AG04450 (cell line): ENCODE measurements at regions not wholly inside any gene's neighbourhood (a gene's known extent, or its start where the extent isn't known, plus 50 kb on each side); places are given as distances from the start of the nearest gene placed in this dataset.
"Not testable (repeated sequence)": the region's sequence is repeated elsewhere in the genome, so short reads cannot be mapped to it uniquely, and the experiment has no call there.

Experiments
- CTCF ChIA-PET: fragments of 300-600, 350-600 bp; formaldehyde crosslinking; extraction: SDS; loops from one replicate; lab custom pipeline; 2022; ENCODE audit warnings: antibody characterized with exemption, inconsistent platforms; lab: Charles Lee
- POLR2A ChIA-PET: fragments of 350-600 bp; formaldehyde crosslinking; extraction: SDS; loops from one replicate; lab custom pipeline; 2021; ENCODE audit warnings: antibody characterized with exemption, inconsistent platforms; lab: Yijun Ruan, JAX
- DNase-seq: peaks from one replicate; pipeline ENCODE4 v3.0.0-alpha.2; 2011; ENCODE audit warnings: low read depth, low spot score
- H3K27ac ChIP-seq: one replicate; pipeline ENCODE4 v1.5.1; 2012; ENCODE audit warnings: low read depth, low read length, control low read depth
- H3K27me3 ChIP-seq: one replicate; pipeline ENCODE4 v1.6.0; 2012; ENCODE audit warnings: low read length; ENCODE audit not compliant: control insufficient read depth, insufficient read depth
- H3K4me3 ChIP-seq: 2 replicates; pipeline ENCODE4 v1.5.1; 2011; ENCODE audit warnings: mild to moderate bottlenecking, low read depth, low read length, control low read depth
- H3K9me3 ChIP-seq: 2 replicates; pipeline ENCODE4 v1.5.1; 2012; ENCODE audit warnings: low read length; ENCODE audit not compliant: control insufficient read depth, insufficient read depth
- TF ChIP-seq, protein P1 (sequence below): IDR thresholded peaks from 2 replicates; pipeline ENCODE4 v1.5.1; 2011; ENCODE audit warnings: low read depth, low read length, control low read depth, inconsistent platforms

DNA sequence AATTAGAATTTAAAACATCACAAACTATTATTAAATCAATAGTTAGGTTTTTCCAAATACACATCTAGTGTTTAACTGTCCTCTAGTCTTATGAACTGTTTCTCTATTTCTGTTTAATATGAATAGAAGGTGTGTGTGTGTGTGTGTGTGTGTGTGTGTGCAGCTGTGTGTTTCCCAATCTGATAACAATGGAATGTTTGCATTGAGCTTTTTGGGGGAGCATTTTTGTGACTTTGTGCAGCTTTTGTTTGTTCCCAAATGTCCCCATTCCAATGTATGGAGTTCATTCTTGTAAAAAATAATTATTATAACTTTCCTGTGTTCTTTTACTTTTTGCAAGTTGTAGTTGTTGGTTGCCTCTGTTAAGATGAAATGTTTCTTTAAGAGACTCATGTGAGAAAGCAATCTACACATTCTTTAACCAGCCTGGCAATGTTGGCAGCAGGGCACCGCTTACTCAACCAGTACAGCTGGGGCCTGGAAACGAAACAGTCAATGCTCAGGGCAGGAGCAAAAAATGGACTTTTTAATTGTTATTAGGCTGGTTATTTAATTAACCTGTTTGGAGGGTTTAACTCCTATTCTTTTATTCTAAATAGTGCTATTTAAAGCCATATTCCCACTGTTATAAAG is 354.3 kb downstream of the SRGAP2C start:
- CTCF ChIA-PET = no interaction called here
- POLR2A ChIA-PET = no interaction called here
- Histone ChIP-seq H3K4me3 (no peak overlapping the region), H3K9me3 (no peaks in the 10 kb centered on the region), H3K27ac (no peak overlapping the region), H3K27me3 (no peaks in the 10 kb centered on the region)
- DNase-seq = no peak
- TF ChIP-seq, protein P1, sequence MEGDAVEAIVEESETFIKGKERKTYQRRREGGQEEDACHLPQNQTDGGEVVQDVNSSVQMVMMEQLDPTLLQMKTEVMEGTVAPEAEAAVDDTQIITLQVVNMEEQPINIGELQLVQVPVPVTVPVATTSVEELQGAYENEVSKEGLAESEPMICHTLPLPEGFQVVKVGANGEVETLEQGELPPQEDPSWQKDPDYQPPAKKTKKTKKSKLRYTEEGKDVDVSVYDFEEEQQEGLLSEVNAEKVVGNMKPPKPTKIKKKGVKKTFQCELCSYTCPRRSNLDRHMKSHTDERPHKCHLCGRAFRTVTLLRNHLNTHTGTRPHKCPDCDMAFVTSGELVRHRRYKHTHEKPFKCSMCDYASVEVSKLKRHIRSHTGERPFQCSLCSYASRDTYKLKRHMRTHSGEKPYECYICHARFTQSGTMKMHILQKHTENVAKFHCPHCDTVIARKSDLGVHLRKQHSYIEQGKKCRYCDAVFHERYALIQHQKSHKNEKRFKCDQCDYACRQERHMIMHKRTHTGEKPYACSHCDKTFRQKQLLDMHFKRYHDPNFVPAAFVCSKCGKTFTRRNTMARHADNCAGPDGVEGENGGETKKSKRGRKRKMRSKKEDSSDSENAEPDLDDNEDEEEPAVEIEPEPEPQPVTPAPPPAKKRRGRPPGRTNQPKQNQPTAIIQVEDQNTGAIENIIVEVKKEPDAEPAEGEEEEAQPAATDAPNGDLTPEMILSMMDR = no peak

- POLR2A ChIA-PET, DNase-seq, CTCF ChIA-PET, H3K27ac ChIP-seq, H3K4me3 ChIP-seq, H3K27me3 ChIP-seq, H3K9me3 ChIP-seq: not testable (repeated sequence)
These were observed 359.2 kb downstream of the SRGAP2C start for GRCh38 chr1:121543988-121544387.

DNA sequence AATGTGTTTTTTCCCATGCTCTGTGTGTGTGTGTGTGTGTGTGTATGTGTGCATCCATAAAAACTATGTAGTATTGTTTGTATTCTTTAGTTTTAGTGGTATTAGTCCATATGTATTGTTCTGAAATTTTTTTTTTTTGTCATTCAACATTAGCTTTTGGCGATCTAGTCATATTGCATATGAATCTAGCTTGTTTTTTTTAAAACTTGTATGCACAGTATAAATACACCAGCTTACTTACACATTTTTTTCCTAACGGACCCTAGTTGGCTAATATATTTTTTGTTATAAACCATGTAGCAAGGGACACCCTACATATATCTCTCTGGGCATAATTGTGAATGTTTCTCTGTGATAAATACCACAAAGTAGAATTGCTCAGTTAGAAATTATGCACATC is 359.7 kb downstream of the SRGAP2C start:
- Histone ChIP-seq H3K27ac (no peak overlapping the region), H3K9me3 (no peaks in the 10 kb centered on the region), H3K4me3 (no peak overlapping the region), H3K27me3 (no peaks in the 10 kb centered on the region)
- DNase-seq = no peak
- TF ChIP-seq, protein P1 = no peak
- ChIA-PET CTCF (no interaction called here), POLR2A (no interaction called here)

- DNase-seq, H3K4me3 ChIP-seq, CTCF ChIA-PET, H3K27ac ChIP-seq, H3K27me3 ChIP-seq, H3K9me3 ChIP-seq, POLR2A ChIA-PET: not testable (repeated sequence)
These were observed 361.1 kb downstream of the SRGAP2C start for GRCh38 chr1:121545899-121546298.

GRCh38 chr1:121546830-121547591 is 362.2 kb downstream of the SRGAP2C start:
- CTCF ChIA-PET = interaction anchor here (1.1 kb wide), 1 partner anchor 26 kb away, joined by 3 read pairs; no protein-coding TSS in a partner anchor
- H3K27ac ChIP-seq = no peak overlapping the region
- H3K9me3 ChIP-seq = no peaks in the 10 kb centered on the region
- TF ChIP-seq, protein P1 = no peak
- DNase-seq = no peak
- H3K27me3 ChIP-seq = no peaks in the 10 kb centered on the region
- H3K4me3 ChIP-seq = no peak overlapping the region
- POLR2A ChIA-PET = no interaction called here

DNA sequence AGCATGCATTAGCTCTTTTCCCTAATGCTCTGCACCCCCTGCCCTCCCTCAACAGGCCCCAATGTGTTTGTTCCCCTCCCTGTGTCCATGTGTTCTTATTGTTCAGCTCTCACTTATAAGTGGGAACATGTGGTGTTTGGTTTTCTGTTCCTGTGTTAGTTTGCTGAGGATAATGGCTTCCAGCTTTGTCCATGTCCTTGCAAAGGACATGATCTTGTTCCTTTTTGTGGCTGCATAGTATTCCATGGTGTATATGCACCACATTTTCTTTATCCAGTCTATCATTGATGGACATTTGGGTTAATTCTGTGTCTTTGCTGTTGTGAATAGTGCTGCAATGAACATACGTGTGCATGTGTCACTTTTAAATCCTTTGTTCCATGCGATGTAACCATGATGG is 363.0 kb downstream of the SRGAP2C start:
- DNase-seq, H3K4me3 ChIP-seq, POLR2A ChIA-PET, H3K27ac ChIP-seq, H3K9me3 ChIP-seq, H3K27me3 ChIP-seq: not testable (repeated sequence)
- CTCF ChIA-PET = interaction anchor here (1.1 kb wide), 1 partner anchor 26 kb away, joined by 3 read pairs; no protein-coding TSS in a partner anchor

- H3K4me3 ChIP-seq, POLR2A ChIA-PET, DNase-seq, H3K27me3 ChIP-seq, H3K9me3 ChIP-seq, H3K27ac ChIP-seq, CTCF ChIA-PET: not testable (repeated sequence)
These were observed 366.0 kb downstream of the SRGAP2C start for GRCh38 chr1:121550817-121551216.

- CTCF ChIA-PET, H3K9me3 ChIP-seq, H3K27me3 ChIP-seq, H3K27ac ChIP-seq, POLR2A ChIA-PET, DNase-seq, H3K4me3 ChIP-seq: not testable (repeated sequence)
These were observed 366.7 kb downstream of the SRGAP2C start for GRCh38 chr1:121551491-121551890.

DNA sequence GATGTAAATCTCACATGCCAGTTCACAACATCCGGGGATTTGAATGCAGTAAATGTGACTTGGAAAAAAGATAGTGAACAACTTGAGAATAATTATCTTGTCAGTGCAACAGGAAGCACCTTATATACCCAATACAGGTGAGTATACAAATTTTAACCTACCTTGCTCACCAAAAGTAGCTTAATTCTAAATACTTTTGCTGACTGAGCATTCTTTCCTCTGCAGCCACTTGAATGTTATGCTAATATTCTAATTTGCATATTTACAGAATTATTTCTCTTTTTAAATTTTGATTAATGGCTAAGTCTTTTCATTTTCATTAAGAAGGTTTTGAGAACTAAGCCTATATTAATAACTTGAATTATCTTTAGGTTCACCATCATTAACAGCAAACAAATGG is 371.8 kb downstream of the SRGAP2C start:
- CTCF ChIA-PET, DNase-seq, POLR2A ChIA-PET, H3K4me3 ChIP-seq, H3K27ac ChIP-seq, H3K9me3 ChIP-seq, H3K27me3 ChIP-seq: not testable (repeated sequence)
